Endodermal cell (in vitro differentiated cells): ENCODE measurements at regions not wholly inside any gene's neighbourhood (a gene's known extent, or its start where the extent isn't known, plus 50 kb on each side); places are given as distances from the start of the nearest gene placed in this dataset.
"Not testable (repeated sequence)": the region's sequence is repeated elsewhere in the genome, so short reads cannot be mapped to it uniquely, and the experiment has no call there.

ENCODE experiments used
- DNase-seq: peaks from one replicate; pipeline ENCODE4 v3.0.0-alpha.2; 2017
- H3K27ac ChIP-seq: 2 replicates; pipeline ENCODE4 v1.5.1; 2013; ENCODE audit warnings: mild to moderate bottlenecking, low read depth, low read length, moderate library complexity
- H3K27me3 ChIP-seq: 2 replicates; pipeline ENCODE4 v1.6.1; 2013; ENCODE audit warnings: mild to moderate bottlenecking, low read length, moderate library complexity; ENCODE audit not compliant: insufficient read depth, control insufficient read depth, poor library complexity, severe bottlenecking
- H3K36me3 ChIP-seq: 2 replicates; pipeline ENCODE4 v1.7.0; 2013; ENCODE audit warnings: mild to moderate bottlenecking, low read length, moderate library complexity; ENCODE audit not compliant: control insufficient read depth, insufficient read depth
- H3K4me1 ChIP-seq: one replicate; pipeline ENCODE4 v1.7.0; 2013; ENCODE audit warnings: low read length; ENCODE audit not compliant: control insufficient read depth, insufficient read depth
- H3K4me3 ChIP-seq: 2 replicates; pipeline ENCODE4 v1.5.1; 2013; ENCODE audit warnings: mild to moderate bottlenecking, low read length, moderate library complexity
- H3K9ac ChIP-seq: 2 replicates; pipeline ENCODE4 v1.6.1; 2013; ENCODE audit warnings: mild to moderate bottlenecking, low read length, moderate library complexity; ENCODE audit not compliant: poor library complexity, severe bottlenecking; ENCODE audit errors: extremely low read depth
- H3K9me3 ChIP-seq: 2 replicates; pipeline ENCODE4 v1.6.1; 2013; ENCODE audit warnings: mild to moderate bottlenecking, low read length, moderate library complexity; ENCODE audit not compliant: control insufficient read depth
- H3K27ac Mint-ChIP-seq: 2 replicates; pipeline ENCODE4 v1.8.0; 2020; ENCODE audit warnings: mixed read lengths
- H3K27me3 Mint-ChIP-seq: 2 replicates; pipeline ENCODE4 v1.8.0; 2021; ENCODE audit warnings: mild to moderate bottlenecking, mixed read lengths; ENCODE audit not compliant: insufficient read depth
- H3K36me3 Mint-ChIP-seq: 2 replicates; pipeline ENCODE4 v1.8.0; 2020; ENCODE audit warnings: low read depth, mixed read lengths
- H3K4me1 Mint-ChIP-seq: 2 replicates; pipeline ENCODE4 v1.8.0; 2020; ENCODE audit warnings: mixed read lengths
- H3K4me3 Mint-ChIP-seq: 2 replicates; pipeline ENCODE4 v1.8.0; 2020; ENCODE audit warnings: mild to moderate bottlenecking, moderate library complexity, mixed read lengths
- H3K9me3 Mint-ChIP-seq: 2 replicates; pipeline ENCODE4 v1.8.0; 2020; ENCODE audit warnings: mild to moderate bottlenecking, mixed read lengths
- CTCF ChIP-seq: fragments of 200-600 bp; sonication (generic); conservative IDR thresholded peaks from 2 replicates; pipeline ENCODE4 v1.5.0; 2021; ENCODE audit warnings: antibody characterized with exemption, mild to moderate bottlenecking
- whole genome bisulfite sequencing, 2 experiments: methylation state at CpG; one replicate each; pipeline versions ENCODE4 v1.1.5 to v1.1.7; 2013; ENCODE audit warnings: missing lambda C conversion rate in 2 of 2, mixed read lengths in 1 of 2; ENCODE audit not compliant: insufficient coverage in 1 of 2, insufficient read length in 1 of 2; 5-methylcytosine and 5-hydroxymethylcytosine counted together

GRCh38 chr9:38478211-38478610 is 54.0 kb upstream of the IGFBPL1 start:
- Histone ChIP-seq H3K36me3 (no peaks in the 10 kb centered on the region), H3K27me3 (no peaks in the 10 kb centered on the region), H3K9me3 (no peaks in the 10 kb centered on the region), H3K27ac (no peak overlapping the region), H3K9ac (no peak overlapping the region), H3K4me1 (no peaks in the 10 kb centered on the region), H3K4me3 (no peak overlapping the region)
- no peak for TF ChIP-seq CTCF
- 95 to 98% methylated on average over 7 to 22 of the region's 22 CpGs for WGBS, 2 experiments
- no peaks in the 10 kb centered on the region for H3K36me3 Mint-ChIP-seq
- H3K27me3 Mint-ChIP-seq = no peaks in the 10 kb centered on the region
- no peak for DNase-seq
- peaks cover 8% of the 10 kb centered on the region for H3K4me1 Mint-ChIP-seq
- no peak overlapping the region for H3K27ac Mint-ChIP-seq
- no peak overlapping the region for H3K4me3 Mint-ChIP-seq
- H3K9me3 Mint-ChIP-seq = peaks cover 8% of the 10 kb centered on the region

- not testable (repeated sequence) for H3K36me3 Mint-ChIP-seq, H3K9ac ChIP-seq, H3K4me1 ChIP-seq, H3K27me3 Mint-ChIP-seq, H3K4me1 Mint-ChIP-seq, H3K4me3 Mint-ChIP-seq, H3K36me3 ChIP-seq, DNase-seq, H3K27ac Mint-ChIP-seq, H3K27me3 ChIP-seq, H3K9me3 ChIP-seq, H3K27ac ChIP-seq, H3K4me3 ChIP-seq, H3K9me3 Mint-ChIP-seq
- 96% methylated on average over 4 of the region's 4 CpGs; no CpG with 5 or more reads in 1 of the 2 experiments for WGBS, 2 experiments
Observed at GRCh38 chr9:38474476-38474875, 50.2 kb upstream of the IGFBPL1 start.
